GM18909 (cell line): ENCODE measurements at regions not wholly inside any gene's neighbourhood (a gene's known extent, or its start where the extent isn't known, plus 50 kb on each side); places are given as distances from the start of the nearest gene placed in this dataset.

Source experiments
- ATAC-seq: cut with Tn5 transposase; IDR thresholded peaks from one replicate; pipeline ENCODE4 v1.9.1; 2021; ENCODE audit warnings: mild to moderate bottlenecking; ENCODE audit not compliant: unreplicated experiment, poor library complexity

- no peak for ATAC-seq
These were observed 486.2 kb downstream of the GADD45G start for GRCh38 chr9:90090997-90091396.

- no peak for ATAC-seq
These were observed 487.7 kb downstream of the GADD45G start for GRCh38 chr9:90092508-90092907.

- ATAC-seq: no peak
These were observed 490.9 kb downstream of the GADD45G start for GRCh38 chr9:90095682-90096081.

- ATAC-seq: no peak
These were observed 492.4 kb downstream of the GADD45G start for GRCh38 chr9:90097237-90097636.

GRCh38 chr9:90098408-90098807, 493.6 kb downstream of the GADD45G start:
- no peak for ATAC-seq

- ATAC-seq: no peak
These were observed 494.6 kb downstream of the GADD45G start for GRCh38 chr9:90099262-90099963.

GRCh38 chr9:90100014-90100413, 495.2 kb downstream of the GADD45G start:
- no peak for ATAC-seq

- ATAC-seq: peak; percentile 97
These were observed 497.6 kb downstream of the GADD45G start for GRCh38 chr9:90102292-90102901.

- ATAC-seq: no peak
These were observed 499.0 kb downstream of the GADD45G start for GRCh38 chr9:90103771-90104170.

- no peak for ATAC-seq
These were observed 501.0 kb downstream of the GADD45G start for GRCh38 chr9:90105773-90106172.

- no peak for ATAC-seq
These were observed 502.4 kb downstream of the GADD45G start for GRCh38 chr9:90107040-90107725.

GRCh38 chr9:90107726-90108655, 503.2 kb downstream of the GADD45G start:
- no peak for ATAC-seq

GRCh38 chr9:90112788-90113187, 508.0 kb downstream of the GADD45G start:
- ATAC-seq: no peak

GRCh38 chr9:90114641-90115425, 510.0 kb downstream of the GADD45G start:
- no peak for ATAC-seq

GRCh38 chr9:90121762-90122161, 517.0 kb downstream of the GADD45G start:
- ATAC-seq: no peak

- ATAC-seq: no peak
These were observed 517.7 kb downstream of the DIRAS2 start for GRCh38 chr9:90124961-90125360.

- no peak for ATAC-seq
These were observed 514.7 kb downstream of the DIRAS2 start for GRCh38 chr9:90127923-90128322.

GRCh38 chr9:90128587-90129190, 513.9 kb downstream of the DIRAS2 start:
- ATAC-seq: no peak

- no peak for ATAC-seq
These were observed 513.2 kb downstream of the DIRAS2 start for GRCh38 chr9:90129446-90129845.
